ENCODE measurements at regions not wholly inside any gene's neighbourhood (a gene's known extent, or its start where the extent isn't known, plus 50 kb on each side); places are given as distances from the start of the nearest gene placed in this dataset.

GRCh38 chr3:88784925-88785324 lies 322.5 kb upstream of the EPHA3 start:
- no peak for DNase-seq (ENCODE audit: low spot score)
- TF ChIP-seq CTCF (IDR thresholded peaks at IDR 0.05), result no peak
- no peaks in the 10 kb centered on the region for H3K4me1 Mint-ChIP-seq (ENCODE audit: low read depth)
- H3K36me3 Mint-ChIP-seq (ENCODE audit: low read depth), result no peaks in the 10 kb centered on the region
- H3K4me3 Mint-ChIP-seq (ENCODE audit: unreplicated experiment), result no peak overlapping the region
- H3K27me3 Mint-ChIP-seq (ENCODE audit: low read depth), result peaks cover 2% of the 10 kb centered on the region
- peaks cover 12% of the 10 kb centered on the region for H3K9me3 Mint-ChIP-seq (ENCODE audit: low read depth)
- no peak overlapping the region for H3K27ac Mint-ChIP-seq (ENCODE audit: unreplicated experiment)

GRCh38 chr3:88785841-88786240 lies 321.6 kb upstream of the EPHA3 start:
- H3K27me3 Mint-ChIP-seq (ENCODE audit: low read depth), result peaks cover 5% of the 10 kb centered on the region
- peaks cover 15% of the 10 kb centered on the region for H3K9me3 Mint-ChIP-seq (ENCODE audit: low read depth)
- peaks cover 2% of the 10 kb centered on the region for H3K36me3 Mint-ChIP-seq (ENCODE audit: low read depth)
- TF ChIP-seq CTCF (IDR thresholded peaks at IDR 0.05), result no peak
- no peak overlapping the region for H3K27ac Mint-ChIP-seq (ENCODE audit: unreplicated experiment)
- H3K4me3 Mint-ChIP-seq (ENCODE audit: unreplicated experiment), result no peak overlapping the region
- no peaks in the 10 kb centered on the region for H3K4me1 Mint-ChIP-seq (ENCODE audit: low read depth)
- no peak for DNase-seq (ENCODE audit: low spot score)

- Mint-ChIP-seq H3K4me1 (ENCODE audit: low read depth) (no peaks in the 10 kb centered on the region), H3K4me3 (ENCODE audit: unreplicated experiment) (no peak overlapping the region), H3K36me3 (ENCODE audit: low read depth) (peaks cover 11% of the 10 kb centered on the region), H3K27me3 (ENCODE audit: low read depth) (peaks cover 7% of the 10 kb centered on the region), H3K9me3 (ENCODE audit: low read depth) (peaks cover 27% of the 10 kb centered on the region), H3K27ac (ENCODE audit: unreplicated experiment) (no peak overlapping the region)
- no peak for DNase-seq (ENCODE audit: low spot score)
- TF ChIP-seq CTCF (IDR thresholded peaks at IDR 0.05), result no peak
Observed at GRCh38 chr3:88795503-88795902, 311.9 kb upstream of the EPHA3 start.

- H3K36me3 Mint-ChIP-seq (ENCODE audit: low read depth), result no peaks in the 10 kb centered on the region
- H3K27me3 Mint-ChIP-seq (ENCODE audit: low read depth), result no peaks in the 10 kb centered on the region
- H3K9me3 Mint-ChIP-seq (ENCODE audit: low read depth), result no peaks in the 10 kb centered on the region
- peaks cover 33% of the 10 kb centered on the region for H3K4me1 Mint-ChIP-seq (ENCODE audit: low read depth)
- TF ChIP-seq CTCF (IDR thresholded peaks at IDR 0.05), result no peak
- no peak for DNase-seq (ENCODE audit: low spot score)
- no peak overlapping the region for H3K4me3 Mint-ChIP-seq (ENCODE audit: unreplicated experiment)
- H3K27ac Mint-ChIP-seq (ENCODE audit: unreplicated experiment), result peak overlapping the region; percentile 84
Observed at GRCh38 chr3:88807491-88808105, 299.8 kb upstream of the EPHA3 start.

GRCh38 chr3:88809993-88810392 lies 297.4 kb upstream of the EPHA3 start:
- no peak for DNase-seq (ENCODE audit: low spot score)
- Mint-ChIP-seq H3K27me3 (ENCODE audit: low read depth) (no peaks in the 10 kb centered on the region), H3K4me1 (ENCODE audit: low read depth) (peaks cover 33% of the 10 kb centered on the region), H3K36me3 (ENCODE audit: low read depth) (no peaks in the 10 kb centered on the region), H3K9me3 (ENCODE audit: low read depth) (no peaks in the 10 kb centered on the region), H3K4me3 (ENCODE audit: unreplicated experiment) (no peak overlapping the region), H3K27ac (ENCODE audit: unreplicated experiment) (peak overlapping the region; percentile 78)
- TF ChIP-seq CTCF (IDR thresholded peaks at IDR 0.05), result no peak

All from chondrocyte (in vitro differentiated cells).